PFSK-1 (cell line): ENCODE measurements at regions not wholly inside any gene's neighbourhood (a gene's known extent, or its start where the extent isn't known, plus 50 kb on each side); places are given as distances from the start of the nearest gene placed in this dataset.

Source experiments
- POLR2AphosphoS5 ChIP-seq: IDR thresholded peaks from 2 replicates; pipeline ENCODE4 v1.6.1; 2012; ENCODE audit warnings: low read depth, mild to moderate bottlenecking, control low read depth, low read length, moderate library complexity
- SIN3A ChIP-seq: IDR thresholded peaks from 2 replicates; pipeline ENCODE4 v1.6.1; 2012; ENCODE audit warnings: mild to moderate bottlenecking, low read length, moderate library complexity, borderline replicate concordance; ENCODE audit not compliant: insufficient read depth

GRCh38 chr7:131110297-131111080 lies 217.2 kb upstream of the MKLN1 start:
- TF ChIP-seq POLR2AphosphoS5 (no peak), SIN3A (no peak)
